ENCODE measurements at regions not wholly inside any gene's neighbourhood (a gene's known extent, or its start where the extent isn't known, plus 50 kb on each side); places are given as distances from the start of the nearest gene placed in this dataset.

DNA sequence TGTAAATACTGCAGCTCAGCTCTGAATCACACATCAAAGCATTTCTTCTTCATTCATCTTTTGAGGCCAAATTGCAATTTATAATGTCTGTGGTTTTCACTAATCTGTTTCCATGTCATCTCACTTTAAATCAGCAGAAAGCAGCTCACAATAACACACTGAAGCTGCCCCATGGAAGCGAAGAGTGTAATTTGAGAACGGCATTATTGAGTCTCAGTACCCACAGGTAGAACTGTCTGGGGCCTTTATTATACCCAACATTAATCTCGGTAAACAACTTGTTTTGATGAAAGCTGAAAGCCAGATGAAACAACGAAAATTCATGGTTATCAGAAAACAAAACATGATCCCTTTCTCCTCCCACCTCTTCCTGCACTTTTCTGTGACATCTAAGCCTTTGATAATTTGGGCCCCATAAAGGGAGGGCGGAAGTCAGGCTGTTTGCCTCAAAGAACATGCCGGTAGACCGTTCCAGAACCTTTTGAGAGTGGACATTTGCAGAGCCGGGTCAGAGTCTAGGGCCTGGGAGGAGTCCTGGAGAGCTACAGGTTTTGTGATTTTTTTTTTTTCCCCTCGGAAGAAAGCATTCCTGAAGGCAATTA, 68.2 kb upstream of the SESN3 start:
- TF ChIP-seq, protein P1, sequence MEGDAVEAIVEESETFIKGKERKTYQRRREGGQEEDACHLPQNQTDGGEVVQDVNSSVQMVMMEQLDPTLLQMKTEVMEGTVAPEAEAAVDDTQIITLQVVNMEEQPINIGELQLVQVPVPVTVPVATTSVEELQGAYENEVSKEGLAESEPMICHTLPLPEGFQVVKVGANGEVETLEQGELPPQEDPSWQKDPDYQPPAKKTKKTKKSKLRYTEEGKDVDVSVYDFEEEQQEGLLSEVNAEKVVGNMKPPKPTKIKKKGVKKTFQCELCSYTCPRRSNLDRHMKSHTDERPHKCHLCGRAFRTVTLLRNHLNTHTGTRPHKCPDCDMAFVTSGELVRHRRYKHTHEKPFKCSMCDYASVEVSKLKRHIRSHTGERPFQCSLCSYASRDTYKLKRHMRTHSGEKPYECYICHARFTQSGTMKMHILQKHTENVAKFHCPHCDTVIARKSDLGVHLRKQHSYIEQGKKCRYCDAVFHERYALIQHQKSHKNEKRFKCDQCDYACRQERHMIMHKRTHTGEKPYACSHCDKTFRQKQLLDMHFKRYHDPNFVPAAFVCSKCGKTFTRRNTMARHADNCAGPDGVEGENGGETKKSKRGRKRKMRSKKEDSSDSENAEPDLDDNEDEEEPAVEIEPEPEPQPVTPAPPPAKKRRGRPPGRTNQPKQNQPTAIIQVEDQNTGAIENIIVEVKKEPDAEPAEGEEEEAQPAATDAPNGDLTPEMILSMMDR (IDR thresholded peaks at IDR 0.05), result no peak
- no peak for TF ChIP-seq ESRRA (CRISPR knock-in tag; IDR thresholded peaks at IDR 0.05; ENCODE audit: borderline replicate concordance)
- TF ChIP-seq, protein P2, sequence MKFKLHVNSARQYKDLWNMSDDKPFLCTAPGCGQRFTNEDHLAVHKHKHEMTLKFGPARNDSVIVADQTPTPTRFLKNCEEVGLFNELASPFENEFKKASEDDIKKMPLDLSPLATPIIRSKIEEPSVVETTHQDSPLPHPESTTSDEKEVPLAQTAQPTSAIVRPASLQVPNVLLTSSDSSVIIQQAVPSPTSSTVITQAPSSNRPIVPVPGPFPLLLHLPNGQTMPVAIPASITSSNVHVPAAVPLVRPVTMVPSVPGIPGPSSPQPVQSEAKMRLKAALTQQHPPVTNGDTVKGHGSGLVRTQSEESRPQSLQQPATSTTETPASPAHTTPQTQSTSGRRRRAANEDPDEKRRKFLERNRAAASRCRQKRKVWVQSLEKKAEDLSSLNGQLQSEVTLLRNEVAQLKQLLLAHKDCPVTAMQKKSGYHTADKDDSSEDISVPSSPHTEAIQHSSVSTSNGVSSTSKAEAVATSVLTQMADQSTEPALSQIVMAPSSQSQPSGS (CRISPR knock-in tag; IDR thresholded peaks at IDR 0.05; ENCODE audit: borderline replicate concordance, low read depth), result no peak

All from WTC11 (cell line).